ENCODE measurements at regions not wholly inside any gene's neighbourhood (a gene's known extent, or its start where the extent isn't known, plus 50 kb on each side); places are given as distances from the start of the nearest gene placed in this dataset.
A peak's percentile ranks its signal among the peaks of the same experiment; 100 is the strongest.

- DNase-seq, result peak; percentile 29
Observed at GRCh38 chr4:20532116-20532790, 168.0 kb upstream of the PACRGL start.

- peak; percentile 65 for DNase-seq
Observed at GRCh38 chr4:20532871-20533870, 167.1 kb upstream of the PACRGL start.

GRCh38 chr4:20538905-20539304 lies 161.4 kb upstream of the PACRGL start:
- no peak for DNase-seq

GRCh38 chr4:20543131-20543530 lies 157.1 kb upstream of the PACRGL start:
- peak; percentile 16 for DNase-seq

GRCh38 chr4:20544645-20545044 lies 155.6 kb upstream of the PACRGL start:
- DNase-seq, result peak; percentile 64

- DNase-seq, result no peak
Observed at GRCh38 chr4:20552004-20552403, 148.3 kb upstream of the PACRGL start.

- DNase-seq, result no peak
Observed at GRCh38 chr4:20554134-20554533, 146.1 kb upstream of the PACRGL start.

- DNase-seq, result peak; percentile 54
Observed at GRCh38 chr4:20565075-20565721, 135.1 kb upstream of the PACRGL start.

GRCh38 chr4:20570981-20571715 lies 129.1 kb upstream of the PACRGL start:
- no peak for DNase-seq

GRCh38 chr4:20572976-20573375 lies 127.3 kb upstream of the PACRGL start:
- no peak for DNase-seq

GRCh38 chr4:20574986-20575385 lies 125.3 kb upstream of the PACRGL start:
- DNase-seq, result no peak

GRCh38 chr4:20575486-20575885 lies 124.8 kb upstream of the PACRGL start:
- no peak for DNase-seq

- peak; percentile 8 for DNase-seq
Observed at GRCh38 chr4:20576861-20577260, 123.4 kb upstream of the PACRGL start.

- DNase-seq, result no peak
Observed at GRCh38 chr4:20577702-20578101, 122.6 kb upstream of the PACRGL start.

GRCh38 chr4:20580907-20581306 lies 119.4 kb upstream of the PACRGL start:
- no peak for DNase-seq

- DNase-seq, result no peak
Observed at GRCh38 chr4:20589436-20589835, 110.8 kb upstream of the PACRGL start.

- DNase-seq, result no peak
Observed at GRCh38 chr4:20590849-20591248, 109.4 kb upstream of the PACRGL start.

- DNase-seq, result no peak
Observed at GRCh38 chr4:20591571-20591970, 108.7 kb upstream of the PACRGL start.

GRCh38 chr4:20592013-20592412 lies 108.2 kb upstream of the PACRGL start:
- DNase-seq, result no peak

GRCh38 chr4:20592663-20593062 lies 107.6 kb upstream of the PACRGL start:
- DNase-seq, result peak; percentile 16

- DNase-seq, result no peak
Observed at GRCh38 chr4:20598626-20599025, 101.6 kb upstream of the PACRGL start.

- peak; percentile 62 for DNase-seq
Observed at GRCh38 chr4:20603671-20604313, 96.5 kb upstream of the PACRGL start.
